Kidney epithelial cell (primary cell): ENCODE measurements at regions not wholly inside any gene's neighbourhood (a gene's known extent, or its start where the extent isn't known, plus 50 kb on each side); places are given as distances from the start of the nearest gene placed in this dataset.

Experiments used
- DNase-seq: peaks from one replicate; pipeline ENCODE4 v3.0.0-alpha.2; 2010; ENCODE audit warnings: low read depth
- H3K27me3 ChIP-seq: 2 replicates; pipeline ENCODE4 v1.6.0; 2011; ENCODE audit warnings: low read length; ENCODE audit not compliant: control insufficient read depth, insufficient read depth
- H3K36me3 ChIP-seq: 2 replicates; pipeline ENCODE4 v1.5.1; 2011; ENCODE audit warnings: low read length; ENCODE audit not compliant: control insufficient read depth, insufficient read depth
- H3K4me3 ChIP-seq: 2 replicates; pipeline ENCODE4 v1.5.1; 2011; ENCODE audit warnings: low read depth, mild to moderate bottlenecking, control low read depth, low read length
- TF ChIP-seq, protein P1 (sequence below): IDR thresholded peaks from 2 replicates; pipeline ENCODE4 v1.5.1; 2011; ENCODE audit warnings: mild to moderate bottlenecking, moderate library complexity, low read length, control low read depth, inconsistent platforms; ENCODE audit not compliant: insufficient read depth, poor library complexity, severe bottlenecking

DNA sequence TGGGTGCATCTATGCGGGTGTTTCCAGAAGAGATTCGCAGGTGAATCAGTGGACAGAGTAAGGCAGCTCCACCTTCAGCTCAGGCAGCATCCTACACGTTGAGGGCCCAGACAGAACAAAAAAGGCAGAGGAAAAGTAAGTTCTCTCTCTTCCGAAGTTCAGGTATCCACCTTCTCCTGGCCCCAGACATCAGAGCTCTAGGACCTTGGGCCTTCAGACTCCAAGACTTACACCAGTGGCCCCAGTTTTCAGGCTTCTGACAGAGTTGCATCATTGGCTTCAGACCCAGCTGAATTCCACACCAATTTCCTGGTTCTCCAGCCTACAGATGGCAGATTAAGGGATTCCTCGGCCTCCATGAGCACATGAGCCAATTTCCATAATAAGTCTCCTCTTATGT is 102.2 kb upstream of the GPR26 start:
- H3K27me3 ChIP-seq, result peaks cover 6% of the 10 kb centered on the region
- TF ChIP-seq, protein P1, sequence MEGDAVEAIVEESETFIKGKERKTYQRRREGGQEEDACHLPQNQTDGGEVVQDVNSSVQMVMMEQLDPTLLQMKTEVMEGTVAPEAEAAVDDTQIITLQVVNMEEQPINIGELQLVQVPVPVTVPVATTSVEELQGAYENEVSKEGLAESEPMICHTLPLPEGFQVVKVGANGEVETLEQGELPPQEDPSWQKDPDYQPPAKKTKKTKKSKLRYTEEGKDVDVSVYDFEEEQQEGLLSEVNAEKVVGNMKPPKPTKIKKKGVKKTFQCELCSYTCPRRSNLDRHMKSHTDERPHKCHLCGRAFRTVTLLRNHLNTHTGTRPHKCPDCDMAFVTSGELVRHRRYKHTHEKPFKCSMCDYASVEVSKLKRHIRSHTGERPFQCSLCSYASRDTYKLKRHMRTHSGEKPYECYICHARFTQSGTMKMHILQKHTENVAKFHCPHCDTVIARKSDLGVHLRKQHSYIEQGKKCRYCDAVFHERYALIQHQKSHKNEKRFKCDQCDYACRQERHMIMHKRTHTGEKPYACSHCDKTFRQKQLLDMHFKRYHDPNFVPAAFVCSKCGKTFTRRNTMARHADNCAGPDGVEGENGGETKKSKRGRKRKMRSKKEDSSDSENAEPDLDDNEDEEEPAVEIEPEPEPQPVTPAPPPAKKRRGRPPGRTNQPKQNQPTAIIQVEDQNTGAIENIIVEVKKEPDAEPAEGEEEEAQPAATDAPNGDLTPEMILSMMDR, result no peak
- DNase-seq, result no peak
- no peaks in the 10 kb centered on the region for H3K36me3 ChIP-seq
- no peak overlapping the region for H3K4me3 ChIP-seq

DNA sequence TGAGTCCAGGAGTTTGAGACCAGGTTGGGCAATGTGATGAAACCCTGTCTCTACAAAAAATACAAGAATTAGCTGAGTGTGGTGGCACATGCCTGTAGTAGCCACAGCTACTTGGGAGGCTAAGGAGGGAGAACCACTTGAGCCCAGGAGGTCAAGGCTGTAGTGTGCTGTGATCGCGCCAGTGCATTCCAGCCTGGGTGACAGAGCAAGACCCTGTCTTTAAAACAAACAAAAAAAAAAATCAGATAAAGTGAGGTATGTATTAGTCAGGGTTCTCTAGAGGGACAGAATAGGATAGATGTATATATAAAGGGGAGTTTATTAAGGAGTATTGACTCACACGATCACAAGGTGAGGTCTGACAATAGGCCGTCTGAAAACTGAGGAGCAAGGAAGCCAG is 101.5 kb upstream of the GPR26 start:
- TF ChIP-seq, protein P1, result no peak
- H3K27me3 ChIP-seq, result peaks cover 3% of the 10 kb centered on the region
- H3K36me3 ChIP-seq, result no peaks in the 10 kb centered on the region
- H3K4me3 ChIP-seq, result no peak overlapping the region
- no peak for DNase-seq

DNA sequence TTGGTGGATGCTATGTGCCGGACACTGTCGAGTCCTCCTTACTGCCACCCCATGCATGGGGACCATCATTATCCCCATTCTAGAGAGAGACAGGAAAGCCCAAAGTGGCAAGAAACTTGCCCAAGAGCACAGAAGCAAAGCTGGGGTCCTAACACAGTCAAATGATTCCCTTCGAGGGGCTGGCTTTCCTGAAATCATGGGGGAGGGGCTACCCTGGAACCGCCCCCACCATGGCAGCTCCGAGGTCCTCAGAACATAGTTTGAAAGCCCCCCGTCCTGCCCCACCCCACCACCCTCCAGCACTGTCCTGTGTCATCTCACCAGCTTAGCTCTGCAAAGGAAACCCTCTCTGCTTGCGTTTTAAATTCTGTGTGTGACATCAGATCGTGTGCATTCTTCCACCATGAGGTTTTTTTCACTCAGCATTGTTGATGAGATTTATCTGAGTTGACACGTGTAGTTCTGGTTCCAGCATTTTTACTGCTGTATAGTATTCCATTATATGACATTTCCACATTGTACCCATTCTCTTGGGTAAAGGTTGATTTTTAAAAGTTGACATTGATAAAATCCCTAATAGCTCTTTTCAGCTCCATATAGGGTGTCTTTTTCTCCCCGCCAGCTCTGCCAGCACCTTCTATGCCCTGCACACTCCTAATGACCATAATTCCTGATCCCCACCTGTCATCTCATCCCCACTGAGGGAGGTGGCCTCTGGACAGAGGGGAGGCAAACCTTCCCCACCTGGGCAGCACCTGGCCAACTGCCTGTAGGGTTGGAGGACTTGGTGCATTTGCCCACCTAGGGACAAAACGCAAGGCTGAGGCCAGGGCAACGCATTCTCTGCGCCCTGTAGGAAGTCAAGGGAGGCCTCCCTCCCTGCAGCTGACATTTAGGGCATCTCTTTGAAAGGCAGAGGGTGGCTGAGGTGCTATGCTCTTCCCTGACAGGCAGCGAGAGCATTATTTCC is 100.2 kb upstream of the GPR26 start:
- TF ChIP-seq, protein P1, result no peak
- Histone ChIP-seq H3K4me3 (no peak overlapping the region), H3K27me3 (peaks cover 1% of the 10 kb centered on the region)

DNA sequence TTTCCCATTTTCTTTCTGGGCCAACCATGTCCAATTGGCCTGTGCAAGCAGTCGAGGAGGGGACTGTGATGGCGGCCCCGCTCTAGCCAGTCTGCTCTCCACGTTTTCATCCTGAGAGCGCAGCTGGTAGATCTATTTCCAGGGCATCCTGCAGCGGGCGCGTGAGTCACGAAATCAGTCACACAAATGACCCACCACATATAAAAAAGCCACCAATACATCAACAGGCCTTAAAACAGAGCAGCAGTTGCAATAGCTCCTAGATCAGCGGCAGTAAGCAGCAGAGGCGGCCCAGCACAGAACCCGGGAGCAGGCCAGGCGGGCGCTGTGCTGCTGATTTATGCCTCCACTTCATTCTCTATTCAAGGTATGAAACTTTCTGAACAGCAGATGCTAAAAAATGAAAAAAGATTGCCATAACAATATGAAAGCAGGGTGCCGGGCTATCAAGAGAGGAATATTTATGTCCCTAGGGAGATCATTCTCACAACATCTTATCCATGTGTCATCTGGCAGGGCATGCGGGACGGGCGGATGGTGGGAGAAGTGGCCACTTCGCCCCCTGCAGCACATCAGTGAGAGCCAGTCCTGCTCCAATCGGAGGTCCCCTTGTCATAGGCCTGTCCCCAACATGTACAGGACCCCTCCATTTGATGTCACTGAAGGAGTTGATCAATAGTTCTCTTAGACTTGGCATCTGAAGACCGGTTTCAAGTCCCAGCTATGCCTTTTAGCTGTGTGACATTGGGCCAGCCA is 98.0 kb upstream of the GPR26 start:
- no peaks in the 10 kb centered on the region for H3K27me3 ChIP-seq
- H3K4me3 ChIP-seq, result no peak overlapping the region
- H3K36me3 ChIP-seq, result no peaks in the 10 kb centered on the region
- TF ChIP-seq, protein P1, result no peak
- DNase-seq, result no peak

More for the DNA sequence above, 100.2 kb upstream of the GPR26 start:
- no peak for DNase-seq
- no peaks in the 10 kb centered on the region for H3K36me3 ChIP-seq

DNA sequence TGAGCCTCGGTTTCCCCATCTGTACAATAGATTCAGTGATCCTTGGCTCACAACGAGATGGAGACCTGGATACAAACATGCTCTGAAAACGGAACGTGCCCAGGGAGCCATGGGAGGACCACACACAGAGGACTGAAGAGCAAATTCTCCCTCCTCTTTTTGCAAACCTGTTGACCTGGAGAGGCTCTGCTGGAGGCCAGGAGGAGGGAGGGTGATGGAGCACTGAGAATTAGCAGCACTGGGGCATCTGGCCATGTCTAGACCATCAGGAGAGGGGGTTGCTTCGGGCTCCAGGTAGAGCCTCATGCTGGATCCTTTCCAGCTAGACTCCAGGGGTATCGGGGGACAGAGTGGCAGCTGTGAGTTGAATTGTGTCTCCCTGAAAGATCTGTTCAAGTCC is 97.4 kb upstream of the GPR26 start:
- Histone ChIP-seq H3K36me3 (no peaks in the 10 kb centered on the region), H3K27me3 (no peaks in the 10 kb centered on the region), H3K4me3 (no peak overlapping the region)
- TF ChIP-seq, protein P1, result no peak
- no peak for DNase-seq
